ENCODE measurements at regions not wholly inside any gene's neighbourhood (a gene's known extent, or its start where the extent isn't known, plus 50 kb on each side); places are given as distances from the start of the nearest gene placed in this dataset.

- H3K27ac ChIP-seq, result no peak overlapping the region
- TF ChIP-seq CTCF (IDR thresholded peaks at IDR 0.05), result no peak
- TF ChIP-seq POLR2A (IDR thresholded peaks at IDR 0.05), result no peak
- H3K4me1 ChIP-seq, result no peaks in the 10 kb centered on the region
- 90% methylated on average over 2 of the region's 2 CpGs for WGBS, 2 donors
- no peaks in the 10 kb centered on the region for H3K27me3 ChIP-seq
- no peak overlapping the region for H3K4me3 ChIP-seq
- intact Hi-C loops (cut with DNase I; ENCODE audit: low total_unique reads), result no loop called here
- no peaks in the 10 kb centered on the region for H3K9me3 ChIP-seq
- no peaks in the 10 kb centered on the region for H3K36me3 ChIP-seq (ENCODE audit: low read depth, missing control alignments)
- no peak for DNase-seq
Measured at GRCh38 chr2:188835821-188836220, 138.4 kb upstream of the COL3A1 start.

GRCh38 chr2:188845692-188846091, 128.5 kb upstream of the COL3A1 start:
- Histone ChIP-seq H3K4me1 (no peaks in the 10 kb centered on the region), H3K27ac (no peak overlapping the region), H3K4me3 (no peak overlapping the region), H3K36me3 (ENCODE audit: low read depth, missing control alignments) (no peaks in the 10 kb centered on the region), H3K27me3 (no peaks in the 10 kb centered on the region), H3K9me3 (no peaks in the 10 kb centered on the region)
- no peak for DNase-seq
- intact Hi-C loops (cut with DNase I; ENCODE audit: low total_unique reads), result no loop called here
- TF ChIP-seq CTCF (IDR thresholded peaks at IDR 0.05), result no peak
- no peak for TF ChIP-seq POLR2A (IDR thresholded peaks at IDR 0.05)

GRCh38 chr2:188848887-188849435, 125.2 kb upstream of the COL3A1 start:
- intact Hi-C loops (cut with DNase I; ENCODE audit: low total_unique reads), result no loop called here
- Histone ChIP-seq H3K36me3 (ENCODE audit: low read depth, missing control alignments) (no peaks in the 10 kb centered on the region), H3K27ac (no peak overlapping the region), H3K4me3 (no peak overlapping the region), H3K4me1 (no peaks in the 10 kb centered on the region), H3K9me3 (no peaks in the 10 kb centered on the region), H3K27me3 (no peaks in the 10 kb centered on the region)
- TF ChIP-seq CTCF (IDR thresholded peaks at IDR 0.05) (no peak), POLR2A (IDR thresholded peaks at IDR 0.05) (no peak)
- no peak for DNase-seq
- 35 to 55% methylated on average over 1 of the region's 1 CpG for WGBS, 2 donors

DNA sequence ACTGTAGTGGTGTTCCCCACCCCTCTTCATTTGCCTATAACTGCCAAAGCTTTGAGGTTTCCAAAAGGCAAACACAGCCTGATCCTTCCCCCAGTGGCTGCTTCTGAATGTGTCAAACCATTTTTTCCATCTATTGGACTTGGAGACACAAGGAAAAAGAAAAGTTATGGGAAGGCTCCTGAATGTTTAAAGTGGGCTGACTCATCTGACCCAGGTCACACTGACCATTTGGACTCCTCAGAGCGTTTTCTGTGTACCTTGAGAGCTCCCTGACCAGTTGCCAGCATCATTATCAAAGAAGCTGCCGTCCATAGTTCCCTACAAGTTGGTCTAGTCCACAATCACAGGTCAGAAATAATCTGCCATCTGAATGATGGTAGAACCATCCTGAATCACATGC, 123.4 kb upstream of the COL3A1 start:
- no peaks in the 10 kb centered on the region for H3K9me3 ChIP-seq
- 58 to 66% methylated on average over 2 of the region's 2 CpGs for WGBS, 2 donors
- intact Hi-C loops (cut with DNase I; ENCODE audit: low total_unique reads), result no loop called here
- no peaks in the 10 kb centered on the region for H3K27me3 ChIP-seq
- DNase-seq, result no peak
- H3K36me3 ChIP-seq (ENCODE audit: low read depth, missing control alignments), result no peaks in the 10 kb centered on the region
- no peak overlapping the region for H3K27ac ChIP-seq
- TF ChIP-seq CTCF (IDR thresholded peaks at IDR 0.05) (no peak), POLR2A (IDR thresholded peaks at IDR 0.05) (no peak)
- no peaks in the 10 kb centered on the region for H3K4me1 ChIP-seq
- no peak overlapping the region for H3K4me3 ChIP-seq

- H3K4me1 ChIP-seq, result no peaks in the 10 kb centered on the region
- no peaks in the 10 kb centered on the region for H3K9me3 ChIP-seq
- WGBS, 2 donors, result 76 to 80% methylated on average over 1 of the region's 1 CpG
- H3K27me3 ChIP-seq, result no peaks in the 10 kb centered on the region
- no peak overlapping the region for H3K4me3 ChIP-seq
- no peak for DNase-seq
- no peak overlapping the region for H3K27ac ChIP-seq
- H3K36me3 ChIP-seq (ENCODE audit: low read depth, missing control alignments), result no peaks in the 10 kb centered on the region
- TF ChIP-seq CTCF (IDR thresholded peaks at IDR 0.05) (no peak), POLR2A (IDR thresholded peaks at IDR 0.05) (no peak)
- intact Hi-C loops (cut with DNase I; ENCODE audit: low total_unique reads), result no loop called here
Measured at GRCh38 chr2:188851311-188851710, 122.9 kb upstream of the COL3A1 start.

All from testis (tissue), 2 donors.